Midbrain (tissue), 1 donor: ENCODE measurements at regions not wholly inside any gene's neighbourhood (a gene's known extent, or its start where the extent isn't known, plus 50 kb on each side); places are given as distances from the start of the nearest gene placed in this dataset.

Source experiments
- DNase-seq: peaks from one replicate; lab custom pipeline; 2025; lab: John Stamatoyannopoulos, UW

DNA sequence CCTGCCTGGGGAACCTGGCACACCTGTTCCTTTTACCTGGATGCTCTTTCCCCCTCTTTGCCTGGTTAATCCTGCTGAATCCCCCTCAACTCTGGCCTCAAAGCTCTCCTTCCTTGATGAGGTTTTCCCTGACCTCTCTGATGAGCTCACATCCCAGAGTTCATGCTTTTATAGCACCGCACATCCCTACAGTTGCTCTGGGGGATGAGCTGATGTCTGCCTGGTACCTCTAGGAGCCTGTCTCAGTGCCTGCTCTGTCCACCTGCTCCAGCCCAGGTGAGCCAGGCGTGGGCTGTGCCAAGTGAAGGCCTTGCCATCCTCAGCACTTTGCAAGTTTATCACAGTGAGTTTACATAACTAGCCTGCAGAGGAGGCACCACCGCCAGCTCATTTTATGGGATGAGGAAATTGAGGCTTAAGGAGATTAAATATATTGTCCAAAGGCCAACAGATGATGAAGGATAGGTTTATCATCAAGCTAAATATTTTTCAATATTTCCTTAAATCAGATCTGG lies 58.6 kb upstream of the TMPRSS2 start:
- no peak for DNase-seq

DNA sequence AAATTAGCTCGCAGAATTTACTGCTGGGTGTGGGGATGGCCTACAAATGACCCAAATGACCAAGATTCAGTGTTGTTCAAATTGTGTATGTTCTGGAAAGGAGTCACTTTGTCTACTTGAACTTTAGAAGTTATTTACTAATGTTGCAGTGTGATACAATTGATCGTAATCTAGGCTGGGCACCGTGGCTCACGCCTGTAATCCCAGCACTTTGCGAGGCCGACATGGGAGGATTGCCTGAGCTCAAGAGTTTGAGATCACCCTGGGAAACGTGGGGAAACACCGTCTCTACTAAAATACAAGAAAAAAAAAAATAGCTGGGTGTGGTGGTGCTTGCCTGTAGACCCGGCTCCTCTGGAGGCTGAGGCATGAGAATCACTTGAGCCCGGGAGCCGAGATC lies 57.6 kb upstream of the TMPRSS2 start:
- DNase-seq, result no peak

DNA sequence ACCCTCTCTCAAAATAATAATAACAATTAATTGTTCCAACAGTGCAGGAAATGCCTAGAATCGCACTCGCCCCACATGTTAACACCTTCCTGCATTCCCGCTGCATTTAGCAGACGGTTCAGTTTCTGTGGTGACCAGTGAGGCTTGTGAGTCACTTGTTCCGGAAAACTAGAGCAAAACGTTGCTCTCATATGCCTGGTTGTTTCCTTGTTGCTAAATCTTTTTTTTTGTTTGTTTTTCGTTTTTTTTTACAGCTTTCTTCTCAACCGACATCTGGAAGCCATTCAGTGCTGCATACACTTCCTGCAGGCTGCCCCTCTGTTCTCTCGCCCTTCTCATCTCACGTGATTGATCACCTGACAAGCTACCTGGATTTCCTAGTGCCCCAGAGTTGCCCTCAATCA lies 56.9 kb upstream of the TMPRSS2 start:
- DNase-seq, result no peak

DNA sequence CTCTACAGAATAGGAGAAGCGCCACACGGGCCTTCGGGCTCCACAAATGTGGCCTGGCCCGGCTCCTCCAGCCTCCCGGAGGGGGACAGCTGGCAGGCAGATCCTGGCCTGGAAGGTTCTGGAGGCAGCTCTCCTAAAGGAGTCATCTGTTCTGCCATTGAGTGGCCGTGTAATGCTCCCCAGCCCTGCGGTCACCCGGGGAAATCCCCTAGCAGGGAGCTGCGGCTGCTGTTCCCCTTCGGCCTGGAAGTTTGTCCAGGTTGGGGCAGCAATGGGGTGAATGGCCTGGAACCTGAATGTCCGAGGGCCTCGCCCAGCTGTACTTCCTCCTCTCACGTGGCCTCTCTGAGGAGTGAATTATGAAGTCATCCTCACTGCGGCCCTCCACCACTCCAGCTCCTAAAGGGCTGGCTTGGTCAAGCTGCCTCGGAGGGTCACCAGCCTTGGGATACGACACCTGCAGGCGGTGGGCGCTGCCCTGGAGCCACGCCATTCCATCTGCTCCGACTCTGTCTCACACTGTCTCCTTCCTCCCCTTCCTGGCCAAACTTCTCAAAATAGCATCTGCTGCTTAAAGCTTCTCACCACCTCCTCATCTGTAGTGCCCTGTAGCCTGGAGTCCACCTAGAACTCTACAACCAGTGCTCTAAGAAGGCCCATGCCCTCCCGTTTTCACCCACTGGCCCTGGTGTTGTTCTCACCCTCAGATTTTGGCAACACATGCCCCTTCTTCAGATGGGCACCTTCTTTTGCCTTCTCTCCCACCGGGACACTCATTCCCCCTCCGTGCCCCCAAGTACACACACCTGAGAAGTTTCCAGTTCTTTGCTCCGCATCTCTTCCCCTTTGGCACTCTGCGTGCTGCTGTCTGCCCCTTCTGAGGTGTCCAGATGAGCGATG lies 54.4 kb upstream of the TMPRSS2 start:
- DNase-seq, result no peak

DNA sequence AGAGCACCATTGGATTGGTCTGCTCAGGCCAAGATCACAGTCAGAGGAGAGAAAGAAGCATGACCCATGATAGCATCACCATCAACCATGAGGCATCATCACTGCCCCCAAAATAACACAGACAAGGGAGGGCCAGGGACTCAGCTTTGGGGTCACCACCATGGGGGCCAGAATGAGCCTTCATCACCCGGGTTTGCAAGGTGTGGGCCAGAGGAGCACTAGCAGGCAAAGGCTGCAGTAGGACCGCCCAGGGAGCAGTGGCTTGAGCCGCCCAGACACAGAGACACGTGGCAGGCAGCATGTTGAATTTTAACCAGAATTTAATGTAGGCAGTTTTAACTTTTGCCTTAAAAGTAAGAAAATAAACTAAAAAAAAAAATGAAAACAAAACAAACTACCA lies 53.7 kb upstream of the TMPRSS2 start:
- no peak for DNase-seq

DNA sequence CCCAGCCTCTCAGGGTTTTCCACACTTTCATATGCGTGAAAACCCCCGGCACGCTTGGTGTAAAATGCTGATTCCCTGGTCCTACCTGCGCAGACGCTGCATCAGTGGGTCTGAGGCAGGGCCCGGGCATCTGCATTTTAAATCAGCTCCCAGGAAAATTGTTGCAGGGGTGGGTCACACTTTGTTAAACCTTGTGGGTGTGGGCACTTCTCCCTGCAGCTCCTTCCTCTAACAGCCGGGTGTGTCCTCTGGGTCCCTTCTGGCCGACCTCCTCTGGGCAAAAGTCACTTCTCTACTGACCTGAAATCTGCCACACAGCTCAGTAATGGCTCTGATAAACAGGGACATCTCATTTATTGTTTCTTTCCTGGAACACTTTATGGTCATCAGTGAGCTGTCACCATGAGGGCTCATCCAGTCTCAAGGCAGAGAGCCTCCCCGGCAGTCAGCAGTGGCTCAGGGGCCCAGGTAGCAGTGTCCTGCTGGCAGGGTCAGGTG lies 52.8 kb upstream of the TMPRSS2 start:
- no peak for DNase-seq

DNA sequence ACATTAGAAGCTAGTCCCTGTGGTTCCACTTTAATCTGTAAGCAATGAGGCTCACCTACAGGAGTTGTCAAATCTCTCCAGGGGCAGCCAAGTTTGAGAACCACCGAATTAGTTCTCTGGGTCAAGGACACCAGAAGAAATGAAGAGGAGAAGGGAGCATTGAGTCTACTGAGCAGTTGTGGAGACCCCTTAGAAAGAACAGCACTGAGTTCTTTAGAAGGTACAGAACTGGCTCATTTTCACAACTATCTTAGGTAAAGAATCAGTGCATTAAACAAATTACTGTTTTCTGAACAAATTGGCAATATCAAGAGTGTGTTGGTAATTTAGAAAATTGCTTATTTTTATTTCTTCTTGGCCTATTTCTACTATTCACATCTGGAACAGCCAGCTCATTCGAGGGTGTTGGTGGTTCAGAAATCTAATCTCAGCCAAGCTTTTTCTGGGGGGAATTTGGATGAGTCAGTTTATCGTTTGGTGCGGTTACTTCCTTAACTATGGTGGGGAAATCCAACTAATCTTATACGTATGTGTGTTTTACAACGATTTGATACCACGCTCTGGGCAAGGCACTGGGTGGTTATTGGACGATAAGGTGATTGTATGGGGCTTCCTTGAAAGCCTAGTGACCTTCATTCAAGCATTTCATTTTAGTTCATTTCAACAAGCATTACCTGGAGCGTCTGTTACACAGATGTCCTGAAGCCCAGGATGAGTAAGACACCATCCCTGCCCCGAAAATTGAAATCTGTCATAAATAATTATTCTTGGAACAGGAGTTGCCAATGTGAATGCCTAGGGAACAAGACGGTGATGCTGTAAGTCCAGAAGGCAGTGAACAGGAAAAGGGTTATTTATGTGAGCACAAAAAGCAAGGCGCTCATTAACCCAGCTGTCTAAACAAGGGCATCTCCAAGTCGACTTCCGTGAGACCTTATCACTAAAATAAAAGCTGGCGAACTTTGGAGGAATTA lies 52.0 kb upstream of the TMPRSS2 start:
- DNase-seq, result no peak

DNA sequence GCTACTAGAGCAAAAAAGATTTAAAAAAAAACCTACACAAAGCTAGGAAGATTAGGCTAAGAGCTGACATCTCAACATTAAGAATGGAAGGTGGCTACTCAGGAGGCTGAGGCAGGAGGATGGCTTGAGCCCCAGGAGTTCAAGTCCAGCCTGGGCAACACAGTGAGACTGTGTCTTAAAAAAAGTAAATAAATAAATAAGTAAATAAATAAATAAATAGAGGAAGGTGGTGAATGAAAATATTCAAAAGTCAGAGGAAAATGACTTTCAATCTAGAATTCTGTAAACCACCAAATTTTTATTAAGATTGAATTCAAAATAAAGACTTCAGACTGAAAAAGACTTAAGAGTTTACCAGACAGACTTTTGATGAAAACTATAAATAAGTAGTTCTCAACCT lies 50.9 kb upstream of the TMPRSS2 start:
- no peak for DNase-seq

DNA sequence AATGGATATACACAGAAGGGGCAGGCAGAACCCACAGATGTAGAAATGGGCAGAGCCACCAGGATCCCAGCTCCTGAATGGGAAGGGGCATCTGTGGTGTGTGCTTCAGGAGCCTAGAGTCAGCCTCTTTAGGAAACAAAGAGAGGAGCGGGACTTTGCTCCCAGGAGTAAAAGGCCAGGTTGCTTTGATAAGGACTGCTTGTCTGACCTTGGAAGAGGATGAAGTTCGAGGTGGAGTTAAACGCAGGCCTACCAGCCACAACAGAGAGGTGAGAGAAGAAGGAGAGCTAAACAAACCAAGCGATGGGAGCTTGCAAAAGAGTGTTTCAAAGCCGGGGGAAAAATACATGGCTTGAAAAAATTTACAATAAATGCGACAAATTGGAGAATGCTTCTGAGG lies 49.9 kb upstream of the TMPRSS2 start:
- no peak for DNase-seq
